ENCODE measurements at regions not wholly inside any gene's neighbourhood (a gene's known extent, or its start where the extent isn't known, plus 50 kb on each side); places are given as distances from the start of the nearest gene placed in this dataset.

GRCh38 chr3:163601426-163601825 is 1476.9 kb downstream of the SI start:
- no peak overlapping the region for H3K4me2 ChIP-seq

GRCh38 chr3:163587342-163587741 is 1491.0 kb downstream of the SI start:
- no peaks in the 10 kb centered on the region for H4K20me1 ChIP-seq (ENCODE audit: insufficient read depth)
- H3K27ac ChIP-seq: no peak overlapping the region
- no peak overlapping the region for H3K4me3 ChIP-seq (IDR thresholded peaks at IDR 0.05; ENCODE audit: insufficient read depth, low read depth, low read length)
- no peaks in the 10 kb centered on the region for H3K4me1 ChIP-seq (ENCODE audit: low read depth, poor library complexity, severe bottlenecking)
- no peaks in the 10 kb centered on the region for H3K36me3 ChIP-seq (ENCODE audit: insufficient read depth)
- no peak for TF ChIP-seq CTCF (conservative IDR thresholded peaks at IDR 0.05; ENCODE audit: low read depth, low read length)
- no peak overlapping the region for H2AFZ ChIP-seq (ENCODE audit: low read depth)
- H3K79me2 ChIP-seq (ENCODE audit: insufficient read depth, low read depth): no peaks in the 10 kb centered on the region
- H3K4me2 ChIP-seq: no peak overlapping the region
- no peaks in the 10 kb centered on the region for H3K27me3 ChIP-seq (ENCODE audit: insufficient read depth, low read depth)
- no peak overlapping the region for H3K9ac ChIP-seq

More at GRCh38 chr3:163601426-163601825, 1476.9 kb downstream of the SI start:
- no peaks in the 10 kb centered on the region for H3K27me3 ChIP-seq (ENCODE audit: insufficient read depth, low read depth)
- no peak overlapping the region for H3K4me3 ChIP-seq (IDR thresholded peaks at IDR 0.05; ENCODE audit: insufficient read depth, low read depth, low read length)
- H3K27ac ChIP-seq: no peak overlapping the region
- H3K36me3 ChIP-seq (ENCODE audit: insufficient read depth): no peaks in the 10 kb centered on the region
- H3K4me1 ChIP-seq (ENCODE audit: low read depth, poor library complexity, severe bottlenecking): no peaks in the 10 kb centered on the region
- H4K20me1 ChIP-seq (ENCODE audit: insufficient read depth): no peaks in the 10 kb centered on the region
- no peak for TF ChIP-seq CTCF (conservative IDR thresholded peaks at IDR 0.05; ENCODE audit: low read depth, low read length)
- no peak overlapping the region for H3K9ac ChIP-seq
- H2AFZ ChIP-seq (ENCODE audit: low read depth): no peak overlapping the region
- no peaks in the 10 kb centered on the region for H3K79me2 ChIP-seq (ENCODE audit: insufficient read depth, low read depth)

GRCh38 chr3:163582967-163583366 is 1495.3 kb downstream of the SI start:
- Histone ChIP-seq H3K4me1 (ENCODE audit: low read depth, poor library complexity, severe bottlenecking) (no peaks in the 10 kb centered on the region), H3K79me2 (ENCODE audit: insufficient read depth, low read depth) (no peaks in the 10 kb centered on the region), H3K9ac (no peak overlapping the region), H3K4me3 (IDR thresholded peaks at IDR 0.05; ENCODE audit: insufficient read depth, low read depth, low read length) (no peak overlapping the region), H4K20me1 (ENCODE audit: insufficient read depth) (no peaks in the 10 kb centered on the region), H3K27me3 (ENCODE audit: insufficient read depth, low read depth) (no peaks in the 10 kb centered on the region), H2AFZ (ENCODE audit: low read depth) (no peak overlapping the region), H3K4me2 (no peak overlapping the region), H3K27ac (no peak overlapping the region), H3K36me3 (ENCODE audit: insufficient read depth) (no peaks in the 10 kb centered on the region)
- TF ChIP-seq CTCF (conservative IDR thresholded peaks at IDR 0.05; ENCODE audit: low read depth, low read length): no peak

GRCh38 chr3:163577271-163577670 is 1501.0 kb downstream of the SI start:
- Histone ChIP-seq H2AFZ (ENCODE audit: low read depth) (no peak overlapping the region), H3K9ac (no peak overlapping the region), H3K36me3 (ENCODE audit: insufficient read depth) (no peaks in the 10 kb centered on the region), H3K4me3 (IDR thresholded peaks at IDR 0.05; ENCODE audit: insufficient read depth, low read depth, low read length) (no peak overlapping the region), H3K27ac (no peak overlapping the region), H3K4me1 (ENCODE audit: low read depth, poor library complexity, severe bottlenecking) (no peaks in the 10 kb centered on the region), H3K27me3 (ENCODE audit: insufficient read depth, low read depth) (no peaks in the 10 kb centered on the region), H3K79me2 (ENCODE audit: insufficient read depth, low read depth) (no peaks in the 10 kb centered on the region), H3K4me2 (no peak overlapping the region), H4K20me1 (ENCODE audit: insufficient read depth) (no peaks in the 10 kb centered on the region)
- no peak for TF ChIP-seq CTCF (conservative IDR thresholded peaks at IDR 0.05; ENCODE audit: low read depth, low read length)

All from KMS-11 (cell line).